Activated CD4-positive, alpha-beta T cell treated with anti-CD3 and anti-CD28 coated beads for 36 hours (primary cell): ENCODE measurements at regions not wholly inside any gene's neighbourhood (a gene's known extent, or its start where the extent isn't known, plus 50 kb on each side); places are given as distances from the start of the nearest gene placed in this dataset.
"Not testable (repeated sequence)": the region's sequence is repeated elsewhere in the genome, so short reads cannot be mapped to it uniquely, and the experiment has no call there.

Experiments used
- ATAC-seq: fragments of 200-7000 bp; cut with Tn5 transposase; one replicate; pipeline ENCODE4 v1.10.0; 2021; ENCODE audit warnings: mild to moderate bottlenecking, moderate library complexity
- CTCF ChIA-PET: fragments of 350-600 bp; sonication (Branson Sonifier 250); formaldehyde crosslinking; loops from one replicate; lab custom pipeline; 2021; ENCODE audit warnings: antibody characterized with exemption; lab: Charles Lee
- POLR2A ChIA-PET: fragments of 350-600 bp; sonication (Branson Sonifier 250); formaldehyde crosslinking; loops from one replicate; lab custom pipeline; 2021; ENCODE audit warnings: antibody characterized with exemption, inconsistent platforms; lab: Charles Lee
- DNase-seq: peaks from one replicate; pipeline ENCODE4 v3.0.0-alpha.2; 2020
- H3K27ac Mint-ChIP-seq: one replicate; pipeline ENCODE4 v1.8.0; 2021; ENCODE audit warnings: mixed read lengths
- H3K27me3 Mint-ChIP-seq: one replicate; pipeline ENCODE4 v1.8.0; 2021; ENCODE audit warnings: mixed read lengths
- H3K36me3 Mint-ChIP-seq: one replicate; pipeline ENCODE4 v1.8.0; 2021; ENCODE audit warnings: low read depth, mixed read lengths
- H3K4me1 Mint-ChIP-seq: one replicate; pipeline ENCODE4 v1.8.0; 2021; ENCODE audit warnings: mixed read lengths
- H3K4me3 Mint-ChIP-seq: one replicate; pipeline ENCODE4 v1.8.0; 2021; ENCODE audit warnings: mild to moderate bottlenecking, moderate library complexity, mixed read lengths
- H3K9me3 Mint-ChIP-seq: one replicate; pipeline ENCODE4 v1.8.0; 2021; ENCODE audit warnings: low read depth, mixed read lengths
- intact Hi-C, 2 experiments: fragments of 100-400 bp; cut with DNase I in 1 of 2; cut with micrococcal nuclease in 1 of 2; formaldehyde crosslinking; loops; one replicate each; pipeline versions ENCODE4 v1.14.2 to v1.15.1; 2022 to 2024; cut with DNase I, micrococcal nuclease

GRCh38 chr9:19922476-19923118 is 133.8 kb upstream of the SLC24A2 start:
- intact Hi-C loops = loop anchor here (2.0 to 10.0 kb wide), 3 partner anchors 450 to 632 kb away; no protein-coding TSS in a partner anchor
- no peaks in the 10 kb centered on the region for H3K9me3 Mint-ChIP-seq
- no peak overlapping the region for H3K27ac Mint-ChIP-seq
- DNase-seq = no peak
- H3K27me3 Mint-ChIP-seq = peaks cover 27% of the 10 kb centered on the region
- H3K36me3 Mint-ChIP-seq = no peaks in the 10 kb centered on the region
- POLR2A ChIA-PET = no interaction called here
- CTCF ChIA-PET = interaction anchor here (0.7 to 1.1 kb wide), 2 partner anchors 373 to 1019 kb away, joined by 3 to 4 read pairs; no protein-coding TSS in a partner anchor
- no peak for ATAC-seq
- H3K4me1 Mint-ChIP-seq = peaks cover 15% of the 10 kb centered on the region
- no peak overlapping the region for H3K4me3 Mint-ChIP-seq

GRCh38 chr9:19920401-19920800 is 131.6 kb upstream of the SLC24A2 start:
- intact Hi-C loops = loop anchor here in 1 of 2 experiments (5.0 to 10.0 kb wide), 2 partner anchors 448 to 634 kb away; no protein-coding TSS in a partner anchor
- Mint-ChIP-seq H3K4me1 (no peaks in the 10 kb centered on the region), H3K36me3 (no peaks in the 10 kb centered on the region), H3K4me3 (no peak overlapping the region), H3K9me3 (no peaks in the 10 kb centered on the region), H3K27ac (no peak overlapping the region), H3K27me3 (peaks cover 26% of the 10 kb centered on the region)
- CTCF ChIA-PET = no interaction called here
- POLR2A ChIA-PET = no interaction called here
- no peak for ATAC-seq
- no peak for DNase-seq

- peaks cover 21% of the 10 kb centered on the region for H3K27me3 Mint-ChIP-seq
- no peaks in the 10 kb centered on the region for H3K9me3 Mint-ChIP-seq
- no peak for DNase-seq
- no peaks in the 10 kb centered on the region for H3K4me1 Mint-ChIP-seq
- intact Hi-C loops = loop anchor here in 1 of 2 experiments (5.0 kb wide), 1 partner anchor 51 kb away; no protein-coding TSS in a partner anchor
- H3K4me3 Mint-ChIP-seq = no peak overlapping the region
- ATAC-seq = no peak
- POLR2A ChIA-PET = no interaction called here
- no peak overlapping the region for H3K27ac Mint-ChIP-seq
- CTCF ChIA-PET = no interaction called here
- H3K36me3 Mint-ChIP-seq = no peaks in the 10 kb centered on the region
Measured at GRCh38 chr9:19918630-19919029, 129.8 kb upstream of the SLC24A2 start.

- no peaks in the 10 kb centered on the region for H3K9me3 Mint-ChIP-seq
- H3K27ac Mint-ChIP-seq = no peak overlapping the region
- no peak overlapping the region for H3K4me3 Mint-ChIP-seq
- intact Hi-C loops = no loop called here
- peaks cover 12% of the 10 kb centered on the region for H3K27me3 Mint-ChIP-seq
- POLR2A ChIA-PET = no interaction called here
- no peak for ATAC-seq
- CTCF ChIA-PET = interaction anchor here (0.7 kb wide), 1 partner anchor 266 kb away, joined by 3 read pairs; no protein-coding TSS in a partner anchor
- no peak for DNase-seq
- no peaks in the 10 kb centered on the region for H3K4me1 Mint-ChIP-seq
- H3K36me3 Mint-ChIP-seq = no peaks in the 10 kb centered on the region
Measured at GRCh38 chr9:19914044-19914443, 125.2 kb upstream of the SLC24A2 start.

- intact Hi-C loops = no loop called here
- ATAC-seq (no peak), DNase-seq (no peak)
- H3K27ac Mint-ChIP-seq = no peak overlapping the region
- H3K9me3 Mint-ChIP-seq = no peaks in the 10 kb centered on the region
- H3K4me1 Mint-ChIP-seq = no peaks in the 10 kb centered on the region
- CTCF ChIA-PET = no interaction called here
- H3K4me3 Mint-ChIP-seq = no peak overlapping the region
- H3K27me3 Mint-ChIP-seq = peaks cover 5% of the 10 kb centered on the region
- no peaks in the 10 kb centered on the region for H3K36me3 Mint-ChIP-seq
- POLR2A ChIA-PET = no interaction called here
Measured at GRCh38 chr9:19913151-19913550, 124.3 kb upstream of the SLC24A2 start.

GRCh38 chr9:19903076-19903475 is 114.2 kb upstream of the SLC24A2 start:
- DNase-seq (no peak), ATAC-seq (no peak)
- H3K9me3 Mint-ChIP-seq = no peaks in the 10 kb centered on the region
- ChIA-PET CTCF (no interaction called here), POLR2A (no interaction called here)
- intact Hi-C loops = no loop called here
- no peaks in the 10 kb centered on the region for H3K36me3 Mint-ChIP-seq
- H3K4me1 Mint-ChIP-seq = no peaks in the 10 kb centered on the region
- peaks cover 4% of the 10 kb centered on the region for H3K27me3 Mint-ChIP-seq
- H3K4me3 Mint-ChIP-seq = no peak overlapping the region
- no peak overlapping the region for H3K27ac Mint-ChIP-seq

GRCh38 chr9:19901586-19901985 is 112.7 kb upstream of the SLC24A2 start:
- CTCF ChIA-PET = no interaction called here
- H3K9me3 Mint-ChIP-seq = no peaks in the 10 kb centered on the region
- H3K4me3 Mint-ChIP-seq = no peak overlapping the region
- no peak overlapping the region for H3K27ac Mint-ChIP-seq
- H3K4me1 Mint-ChIP-seq = no peaks in the 10 kb centered on the region
- no peak for DNase-seq
- POLR2A ChIA-PET = no interaction called here
- H3K36me3 Mint-ChIP-seq = no peaks in the 10 kb centered on the region
- H3K27me3 Mint-ChIP-seq = peaks cover 4% of the 10 kb centered on the region
- ATAC-seq = no peak
- intact Hi-C loops = no loop called here

GRCh38 chr9:19896161-19896560 is 107.3 kb upstream of the SLC24A2 start:
- CTCF ChIA-PET = no interaction called here
- no peak for ATAC-seq

GRCh38 chr9:19895578-19895977 is 106.7 kb upstream of the SLC24A2 start:
- H3K4me1 Mint-ChIP-seq, CTCF ChIA-PET, intact Hi-C loops: not testable (repeated sequence)

More at GRCh38 chr9:19896161-19896560, 107.3 kb upstream of the SLC24A2 start:
- Mint-ChIP-seq H3K27ac (no peak overlapping the region), H3K36me3 (no peaks in the 10 kb centered on the region), H3K9me3 (no peaks in the 10 kb centered on the region), H3K27me3 (peaks cover 3% of the 10 kb centered on the region), H3K4me3 (no peak overlapping the region), H3K4me1 (no peaks in the 10 kb centered on the region)
- no peak for DNase-seq
- intact Hi-C loops = no loop called here
- POLR2A ChIA-PET = no interaction called here

GRCh38 chr9:19895006-19895405 is 106.2 kb upstream of the SLC24A2 start:
- no peak for ATAC-seq
- CTCF ChIA-PET = interaction anchor here (0.7 kb wide), 1 partner anchor 1461 kb away, joined by 3 read pairs; no protein-coding TSS in a partner anchor
- Mint-ChIP-seq H3K4me1 (no peaks in the 10 kb centered on the region), H3K27ac (no peak overlapping the region), H3K36me3 (no peaks in the 10 kb centered on the region), H3K4me3 (no peak overlapping the region), H3K27me3 (peaks cover 3% of the 10 kb centered on the region), H3K9me3 (no peaks in the 10 kb centered on the region)
- no peak for DNase-seq
- intact Hi-C loops = no loop called here
- POLR2A ChIA-PET = no interaction called here

More at GRCh38 chr9:19895578-19895977, 106.7 kb upstream of the SLC24A2 start:
- DNase-seq, ATAC-seq, H3K4me3 Mint-ChIP-seq, H3K27ac Mint-ChIP-seq, H3K9me3 Mint-ChIP-seq, POLR2A ChIA-PET, H3K27me3 Mint-ChIP-seq, H3K36me3 Mint-ChIP-seq: not testable (repeated sequence)

GRCh38 chr9:19885608-19886007 is 96.8 kb upstream of the SLC24A2 start:
- Mint-ChIP-seq H3K27me3 (peaks cover 6% of the 10 kb centered on the region), H3K36me3 (no peaks in the 10 kb centered on the region), H3K4me3 (no peak overlapping the region), H3K4me1 (no peaks in the 10 kb centered on the region), H3K27ac (no peak overlapping the region), H3K9me3 (no peaks in the 10 kb centered on the region)
- POLR2A ChIA-PET = no interaction called here
- DNase-seq (no peak), ATAC-seq (no peak)
- intact Hi-C loops = no loop called here
- CTCF ChIA-PET = no interaction called here

GRCh38 chr9:19879062-19879461 is 90.2 kb upstream of the SLC24A2 start:
- Mint-ChIP-seq H3K27me3 (peaks cover 15% of the 10 kb centered on the region), H3K9me3 (no peaks in the 10 kb centered on the region), H3K4me1 (no peaks in the 10 kb centered on the region), H3K36me3 (no peaks in the 10 kb centered on the region), H3K4me3 (no peak overlapping the region), H3K27ac (no peak overlapping the region)
- ATAC-seq (no peak), DNase-seq (no peak)
- ChIA-PET CTCF (no interaction called here), POLR2A (no interaction called here)
- intact Hi-C loops = no loop called here
